LoVo (cell line): ENCODE measurements at regions not wholly inside any gene's neighbourhood (a gene's known extent, or its start where the extent isn't known, plus 50 kb on each side); places are given as distances from the start of the nearest gene placed in this dataset.
"Not testable (repeated sequence)": the region's sequence is repeated elsewhere in the genome, so short reads cannot be mapped to it uniquely, and the experiment has no call there.

Source experiments
- DNase-seq: peaks from one replicate; pipeline ENCODE4 v3.0.0-alpha.2; 2016; ENCODE audit warnings: low spot score

- DNase-seq: no peak
These were observed 510.2 kb upstream of the KLF6 start for GRCh38 chr10:4294996-4295792.

DNA sequence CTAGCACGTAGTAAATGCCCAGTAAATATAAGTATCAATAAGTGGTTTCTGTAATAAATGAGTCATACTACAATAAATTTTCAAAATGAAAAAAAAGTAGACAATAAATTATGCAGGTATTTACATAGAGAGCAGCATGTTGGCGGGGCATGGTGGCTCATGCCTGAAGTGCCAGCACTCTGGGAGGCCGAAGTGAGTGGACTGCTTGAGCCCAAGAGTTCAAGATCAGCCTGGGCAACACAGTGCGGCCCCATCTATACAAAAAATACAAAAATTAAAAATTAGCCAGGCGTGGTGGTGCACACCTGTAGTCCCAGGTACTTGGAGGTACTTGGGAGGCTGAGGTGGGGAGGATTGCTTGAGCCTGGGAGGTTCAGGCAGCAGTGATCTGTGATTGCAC is 509.3 kb upstream of the KLF6 start:
- DNase-seq: peak; percentile 2

GRCh38 chr10:4291990-4292389 is 507.0 kb upstream of the KLF6 start:
- DNase-seq: no peak

- DNase-seq: no peak
These were observed 500.1 kb upstream of the KLF6 start for GRCh38 chr10:4285121-4285520.

DNA sequence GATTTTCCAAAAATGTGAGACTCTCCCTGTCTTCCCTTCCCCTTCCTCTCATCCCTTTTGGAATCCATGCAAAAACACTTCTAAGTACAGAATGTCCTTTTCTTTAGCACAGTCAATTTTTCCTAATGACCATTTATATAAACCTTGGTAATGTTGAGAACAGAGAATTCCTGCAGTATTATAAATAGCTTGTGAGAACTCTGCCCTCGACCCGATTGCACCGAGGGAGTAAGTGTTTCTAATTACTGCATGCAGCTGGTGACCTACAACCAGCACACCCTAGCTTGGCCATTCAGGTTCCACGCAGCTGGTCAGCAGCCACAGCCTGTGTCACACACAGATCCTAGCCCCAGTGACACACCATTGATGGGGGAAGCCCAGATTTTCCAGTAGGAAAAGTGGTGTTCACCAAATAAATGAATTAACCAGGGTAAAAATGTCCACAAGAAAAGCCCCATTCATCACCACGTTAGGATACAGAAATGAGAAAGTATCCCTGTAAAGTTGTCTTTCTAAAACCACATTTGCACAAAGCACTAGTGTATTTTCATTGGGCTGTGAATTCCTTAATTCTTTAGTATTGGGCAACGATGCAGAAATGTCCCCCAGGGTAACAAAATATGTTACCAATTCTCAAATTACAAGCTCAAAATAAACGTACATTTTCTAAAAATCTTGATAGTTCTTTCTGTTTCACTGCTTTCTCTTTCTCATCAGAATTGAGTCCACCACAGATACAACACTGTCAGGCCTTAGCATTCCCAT is 499.0 kb upstream of the KLF6 start:
- DNase-seq: no peak

- DNase-seq: no peak
These were observed 497.5 kb upstream of the KLF6 start for GRCh38 chr10:4282496-4282895.

GRCh38 chr10:4281190-4281825 is 496.3 kb upstream of the KLF6 start:
- DNase-seq: peak; percentile 31

DNA sequence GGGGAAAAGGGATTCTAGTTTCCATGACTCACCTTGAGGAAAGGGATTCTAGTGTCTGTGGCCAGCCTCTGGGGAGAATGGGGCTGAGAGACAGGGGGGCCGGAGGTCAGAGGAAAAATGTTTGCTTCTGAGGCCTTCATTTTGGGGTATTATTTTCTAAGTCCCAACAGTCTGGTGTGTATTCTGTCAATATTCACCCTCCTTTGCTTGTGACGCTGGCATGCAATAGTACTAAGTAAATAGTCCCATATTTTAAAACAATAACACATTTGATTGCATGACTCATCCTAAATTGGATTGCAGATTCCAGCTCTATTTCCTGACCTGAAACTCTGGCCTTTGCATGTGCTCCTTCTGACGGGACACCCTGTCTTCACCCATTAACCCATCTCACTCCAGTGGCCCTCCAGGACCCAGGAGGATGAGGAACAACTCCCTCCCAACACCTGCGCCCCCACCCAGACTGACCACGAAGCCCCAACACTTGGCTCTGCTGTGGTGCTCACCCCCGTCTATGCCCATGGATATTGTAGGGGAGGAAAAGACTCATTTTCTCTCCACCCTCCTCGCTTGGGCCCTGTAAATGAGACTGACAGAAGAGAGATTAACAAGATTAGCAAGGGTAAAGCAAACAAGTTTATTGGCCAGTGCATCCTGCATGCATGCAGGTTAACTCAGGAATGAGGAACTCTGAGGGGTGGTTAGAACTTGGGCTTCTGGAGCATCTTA is 495.6 kb upstream of the KLF6 start:
- peak; percentile 77 for DNase-seq

- no peak for DNase-seq
These were observed 494.6 kb upstream of the KLF6 start for GRCh38 chr10:4279655-4280054.

DNA sequence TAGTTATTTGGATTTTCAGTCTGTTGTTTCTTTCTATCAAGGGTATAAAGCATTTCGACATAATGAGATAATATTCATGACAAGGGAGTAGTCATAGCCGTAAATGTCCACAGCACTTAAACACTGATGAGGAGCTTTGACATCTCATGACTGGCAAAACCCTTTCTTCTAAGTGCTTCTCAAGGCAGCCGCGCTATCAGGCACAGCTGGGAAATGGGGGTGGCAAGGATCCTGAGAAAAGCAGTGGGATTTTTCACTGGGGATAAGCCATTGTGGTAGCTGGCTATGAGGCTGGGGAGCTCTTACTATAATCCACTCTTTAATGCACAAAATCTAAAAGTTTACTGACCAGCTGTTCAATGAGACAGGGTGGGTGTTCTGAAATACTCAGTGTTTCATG is 493.2 kb upstream of the KLF6 start:
- no peak for DNase-seq

GRCh38 chr10:4276151-4276550 is 491.1 kb upstream of the KLF6 start:
- no peak for DNase-seq

DNA sequence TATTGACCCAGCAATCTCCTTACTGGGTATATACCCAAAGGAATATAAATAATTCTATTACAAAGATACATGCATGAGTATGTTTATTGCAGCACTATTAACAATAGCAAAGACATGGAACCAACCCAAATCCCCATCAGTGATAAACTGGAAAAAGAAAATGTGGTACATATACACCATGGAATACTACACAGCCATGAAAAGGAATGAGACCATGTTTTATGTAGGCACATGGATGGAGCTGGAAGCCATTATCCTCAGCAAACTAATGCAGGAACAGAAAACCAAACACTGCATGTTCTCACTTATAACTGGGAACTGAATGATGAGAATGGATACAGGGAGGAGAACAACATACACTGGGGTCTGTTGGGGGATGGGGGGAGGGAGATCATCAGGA is 489.7 kb upstream of the KLF6 start:
- DNase-seq: not testable (repeated sequence)

DNA sequence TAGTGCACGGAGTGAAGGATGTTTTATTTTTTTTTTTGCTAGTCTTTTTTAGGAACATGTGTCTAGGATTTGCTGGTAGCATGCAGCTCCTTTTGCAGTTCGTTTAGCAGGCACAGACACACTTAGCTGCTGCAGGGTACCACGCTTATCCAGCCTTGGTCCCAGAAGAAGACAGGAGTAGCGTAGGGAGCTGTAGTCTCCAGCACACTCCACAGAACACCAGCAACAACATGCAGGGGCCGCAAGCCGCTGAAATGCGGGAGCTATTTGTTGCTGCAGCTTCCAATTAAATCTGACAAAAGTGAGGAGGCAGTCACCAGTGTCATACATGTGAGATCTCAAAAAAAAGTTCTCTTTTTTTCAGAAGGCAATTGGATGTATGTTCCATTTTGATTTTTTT is 486.2 kb upstream of the KLF6 start:
- no peak for DNase-seq

DNA sequence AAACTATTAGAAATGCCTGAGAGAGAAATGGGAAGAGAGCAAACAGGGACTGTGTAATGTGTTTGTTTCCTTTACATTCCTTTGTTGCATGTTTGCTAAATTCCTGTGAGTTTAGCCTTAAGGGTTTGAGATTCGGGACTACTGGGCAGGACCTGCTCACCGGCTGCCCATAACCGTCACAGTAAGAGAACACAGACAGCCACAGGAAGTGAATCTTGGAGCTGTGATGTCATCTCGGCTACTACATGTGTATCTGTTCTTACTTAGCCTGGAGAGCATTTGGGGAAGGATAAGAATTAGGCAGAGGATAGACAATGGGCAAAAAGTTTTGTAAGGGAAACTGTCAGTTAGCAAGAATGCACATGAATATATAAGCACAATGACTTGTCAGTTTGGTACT is 485.1 kb upstream of the KLF6 start:
- no peak for DNase-seq

DNA sequence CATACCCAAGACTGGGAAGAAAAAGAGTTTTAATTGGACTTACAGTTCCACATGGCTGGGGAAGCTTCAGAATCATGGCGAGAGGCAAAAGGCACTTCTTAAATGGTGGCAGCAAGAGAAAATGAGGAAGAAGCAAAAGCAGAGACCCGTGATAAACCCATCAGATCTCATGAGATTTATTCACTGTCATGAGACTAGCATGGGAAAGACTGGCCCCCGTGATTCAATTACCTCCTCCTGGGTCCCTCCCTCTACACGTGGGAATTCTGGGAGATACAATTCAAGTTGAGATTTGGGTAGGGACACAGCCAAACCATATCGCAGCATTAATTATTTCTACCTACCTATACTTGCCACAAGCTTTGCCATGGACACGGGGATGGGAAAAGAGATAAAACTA is 483.5 kb upstream of the KLF6 start:
- not testable (repeated sequence) for DNase-seq

DNA sequence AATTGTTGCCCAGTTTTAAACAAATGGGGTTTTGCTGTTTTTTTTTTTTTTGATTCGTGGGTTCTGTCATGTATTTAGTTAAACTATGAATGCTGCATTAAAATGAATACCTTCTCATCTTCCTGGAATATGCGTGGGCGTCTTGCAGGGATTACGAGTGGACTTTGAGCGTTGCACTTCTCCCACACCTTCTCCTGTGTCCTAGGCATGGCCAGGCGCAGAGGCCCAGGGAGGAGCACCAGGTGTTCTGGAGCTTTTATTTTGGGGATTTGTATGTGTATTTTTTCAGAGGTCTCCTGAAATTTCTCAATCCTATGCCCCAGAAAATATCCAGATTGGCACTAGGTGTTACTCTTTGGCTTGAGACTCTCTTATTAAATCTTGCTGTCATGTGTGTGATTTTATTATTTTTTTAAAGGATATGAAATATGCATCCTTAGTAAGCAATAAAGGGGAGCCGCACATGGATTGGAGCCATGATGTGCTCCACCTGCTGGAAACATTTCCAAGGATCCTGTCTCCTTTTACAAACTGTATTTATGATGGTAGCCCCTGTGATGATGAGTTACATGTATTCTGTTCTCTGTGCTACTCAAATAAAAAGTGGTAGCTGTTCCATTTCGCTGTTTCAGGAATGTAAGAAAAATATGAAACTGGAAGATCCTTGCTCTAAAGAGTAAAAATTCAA is 482.2 kb upstream of the KLF6 start:
- DNase-seq: no peak

- no peak for DNase-seq
These were observed 481.5 kb upstream of the KLF6 start for GRCh38 chr10:4266416-4267085.

GRCh38 chr10:4265964-4266363 is 481.0 kb upstream of the KLF6 start:
- DNase-seq: no peak

DNA sequence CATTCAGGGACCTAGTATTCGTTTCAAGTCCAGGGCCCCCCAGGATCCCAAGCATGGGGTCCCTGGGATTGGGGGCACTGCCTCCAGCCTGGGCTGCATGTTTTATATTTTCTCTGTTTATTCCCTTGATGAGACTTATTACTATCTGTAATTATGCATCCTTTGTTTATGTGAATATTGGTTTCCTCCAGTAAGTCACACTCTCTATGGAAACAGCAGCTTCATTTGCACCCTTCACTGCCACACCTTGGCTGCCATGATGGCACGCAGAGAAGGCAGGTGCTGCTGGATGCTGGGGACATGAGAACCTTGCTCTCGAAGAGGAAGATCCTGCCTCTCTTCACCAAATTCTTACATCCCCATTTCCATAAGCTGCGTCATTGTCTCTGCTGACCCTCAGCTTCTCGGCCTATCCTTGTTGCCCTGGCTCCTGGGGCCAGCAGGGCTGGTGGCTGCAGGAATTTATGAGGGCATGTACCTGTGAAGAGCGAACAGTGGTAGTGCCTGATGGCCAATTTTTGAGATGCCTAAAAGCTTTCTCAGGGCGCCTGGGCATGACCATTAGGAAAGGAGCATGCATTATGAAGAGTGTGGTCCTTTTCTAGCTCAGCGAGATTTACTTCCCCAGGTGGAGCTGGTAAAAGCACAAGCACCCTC is 479.3 kb upstream of the KLF6 start:
- no peak for DNase-seq

GRCh38 chr10:4263601-4263921 is 478.6 kb upstream of the KLF6 start:
- DNase-seq: peak; percentile 21
